Epidermal melanocyte (primary cell): ENCODE measurements at regions not wholly inside any gene's neighbourhood (a gene's known extent, or its start where the extent isn't known, plus 50 kb on each side); places are given as distances from the start of the nearest gene placed in this dataset.

Source experiments
- DNase-seq: peaks from one replicate; pipeline ENCODE4 v3.0.0; 2011; ENCODE audit warnings: low spot score; ENCODE audit not compliant: insufficient read length

- DNase-seq, result no peak
Observed at GRCh38 chr7:145665499-145666258, 450.9 kb upstream of the CNTNAP2 start.

DNA sequence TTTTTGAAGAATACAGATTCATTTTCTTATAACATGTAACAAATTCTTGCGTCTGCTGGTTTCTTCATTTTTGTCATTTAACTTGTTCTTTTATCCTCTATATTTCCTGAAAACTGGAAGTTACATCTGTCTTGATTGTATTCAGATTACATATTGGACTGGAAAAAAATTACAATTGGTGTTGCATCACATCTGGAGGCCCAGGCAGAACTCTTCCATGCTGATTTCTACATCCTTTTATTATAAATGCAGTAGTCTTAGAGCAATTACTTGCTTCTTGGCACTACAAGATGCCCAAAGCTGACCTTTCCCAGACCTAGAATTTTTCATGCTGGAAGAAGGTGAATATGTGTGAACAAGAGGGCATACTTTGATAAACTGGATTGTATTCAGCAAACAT lies 460.9 kb upstream of the CNTNAP2 start:
- DNase-seq, result no peak

DNA sequence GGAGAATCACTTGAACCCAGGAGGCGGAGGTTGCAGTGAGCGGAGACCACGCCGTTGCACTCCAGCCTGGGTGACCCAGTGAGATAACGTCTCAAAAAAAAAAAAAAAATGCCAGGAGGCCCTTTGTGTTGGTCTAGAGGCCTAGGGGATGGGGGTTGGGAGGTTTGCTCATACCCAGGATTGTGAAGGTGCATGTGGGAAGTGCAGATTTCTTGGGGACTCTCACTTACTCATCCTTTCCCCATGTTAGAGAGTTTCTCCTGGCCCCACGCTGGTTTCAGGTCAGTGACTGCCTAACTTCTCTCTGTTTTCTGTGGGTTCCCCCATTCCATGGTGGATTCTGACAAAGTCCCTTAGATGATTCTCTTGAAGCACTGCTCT lies 471.5 kb upstream of the CNTNAP2 start:
- DNase-seq, result no peak

DNA sequence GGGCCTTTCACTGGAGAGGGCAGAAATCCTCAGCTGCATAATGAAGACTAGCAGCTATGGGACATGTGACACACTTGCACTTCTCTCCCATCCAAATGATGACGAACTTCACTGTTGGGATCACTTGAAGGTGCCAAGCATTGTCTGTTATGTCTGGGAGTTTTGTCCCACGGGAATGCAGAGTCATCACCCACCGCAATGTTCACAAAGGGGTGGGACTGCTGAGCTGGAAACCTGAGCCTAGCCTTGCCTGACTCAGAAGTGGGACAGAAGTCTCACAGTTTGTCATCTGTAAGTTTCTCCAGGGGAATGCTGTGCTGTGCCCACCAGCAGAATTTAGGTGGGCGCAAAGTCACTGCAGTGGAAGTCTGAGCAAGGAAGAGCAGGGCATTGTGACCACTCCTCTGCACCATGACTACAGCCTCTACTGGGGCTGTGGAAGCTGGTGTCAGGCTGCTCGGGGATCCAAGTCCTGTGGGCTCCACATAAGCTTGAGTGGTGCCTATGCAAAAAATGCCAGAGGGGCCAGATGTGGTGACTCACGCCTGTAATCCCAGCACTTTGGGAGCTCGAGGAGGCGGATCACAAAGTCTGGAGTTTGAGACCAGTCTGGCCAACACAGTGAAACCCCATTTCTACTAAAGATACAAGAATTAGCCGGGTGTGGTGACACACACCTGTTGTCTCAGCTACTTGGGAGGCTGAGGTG lies 472.0 kb upstream of the CNTNAP2 start:
- DNase-seq, result no peak

DNA sequence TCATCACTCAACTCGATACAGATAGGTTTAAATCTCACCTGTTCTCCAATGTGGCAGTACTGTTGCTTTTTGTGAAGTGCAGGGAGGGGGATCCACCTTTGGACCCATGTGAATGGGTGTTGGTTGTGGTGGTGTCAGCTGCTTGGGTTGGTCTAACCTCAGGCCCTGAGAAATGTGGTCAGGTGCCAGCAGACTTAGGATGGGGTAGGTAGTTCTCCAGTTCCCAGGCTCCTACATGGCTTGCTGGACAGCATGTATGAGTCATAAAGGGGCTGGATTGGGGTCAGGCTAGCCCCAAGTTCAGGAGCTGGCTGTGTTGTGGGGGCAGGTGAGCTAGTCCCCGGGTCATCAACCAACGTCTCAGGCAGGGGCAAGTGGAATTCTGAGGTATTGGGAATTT lies 472.6 kb upstream of the CNTNAP2 start:
- DNase-seq, result no peak

DNA sequence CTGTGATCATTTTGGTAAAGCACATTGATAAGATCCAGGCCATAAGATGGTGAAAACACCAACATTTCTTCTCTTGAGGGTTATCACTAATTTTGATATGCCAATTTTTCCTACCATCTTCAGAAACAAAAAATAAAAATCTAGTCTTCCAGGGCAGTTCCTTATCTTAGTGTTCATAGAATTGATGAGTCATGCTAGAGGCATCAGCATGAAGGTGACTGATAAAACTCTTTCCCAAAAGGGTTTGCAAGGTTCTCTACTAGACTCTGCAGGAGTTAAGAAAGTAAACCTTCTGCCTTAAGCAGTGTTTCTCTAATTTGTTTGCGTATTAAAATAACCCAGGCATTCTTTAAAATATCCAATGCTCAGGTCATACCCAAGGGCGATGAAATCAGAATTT lies 483.1 kb upstream of the CNTNAP2 start:
- no peak for DNase-seq

DNA sequence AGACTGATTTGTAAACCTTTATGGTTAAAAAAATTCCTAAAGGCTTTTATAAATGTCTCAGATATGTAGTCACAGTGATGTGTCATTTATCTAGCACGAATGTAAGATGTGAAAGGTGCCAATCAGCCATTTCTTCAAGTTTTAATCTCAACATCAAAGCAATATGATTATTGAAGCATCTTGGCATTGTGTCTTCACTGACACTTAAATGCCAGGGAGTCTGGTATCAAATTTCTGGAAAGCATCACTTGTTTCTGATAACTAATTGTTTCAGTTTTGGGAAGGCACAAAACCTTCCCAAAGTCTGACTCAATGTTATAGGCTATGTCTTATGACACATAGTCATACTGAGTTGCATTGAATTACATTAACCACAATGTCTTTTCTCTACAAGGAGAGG lies 492.0 kb upstream of the CNTNAP2 start:
- no peak for DNase-seq

DNA sequence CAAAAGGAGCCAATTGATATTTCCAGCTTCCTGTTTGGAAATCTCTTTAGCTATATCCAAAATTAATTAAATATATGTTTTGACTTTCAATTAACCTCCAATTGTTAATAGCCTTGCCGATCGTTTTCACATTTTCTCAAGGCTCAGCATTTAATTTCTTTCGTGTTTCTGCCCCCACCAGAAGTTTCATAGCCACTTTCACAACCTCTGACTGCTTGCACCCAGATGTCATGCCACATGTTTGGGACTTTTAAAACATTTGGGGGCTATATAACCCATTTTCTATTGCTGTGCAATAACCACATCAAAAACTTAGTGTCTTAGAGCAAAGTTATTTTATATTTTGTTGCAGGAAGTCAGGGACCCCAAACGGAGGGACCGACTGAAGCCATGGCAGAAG lies 510.6 kb upstream of the CNTNAP2 start:
- DNase-seq, result no peak

GRCh38 chr7:145599376-145599775 lies 517.2 kb upstream of the CNTNAP2 start:
- DNase-seq, result no peak

- DNase-seq, result no peak
Observed at GRCh38 chr7:145584401-145584800, 532.2 kb upstream of the CNTNAP2 start.

DNA sequence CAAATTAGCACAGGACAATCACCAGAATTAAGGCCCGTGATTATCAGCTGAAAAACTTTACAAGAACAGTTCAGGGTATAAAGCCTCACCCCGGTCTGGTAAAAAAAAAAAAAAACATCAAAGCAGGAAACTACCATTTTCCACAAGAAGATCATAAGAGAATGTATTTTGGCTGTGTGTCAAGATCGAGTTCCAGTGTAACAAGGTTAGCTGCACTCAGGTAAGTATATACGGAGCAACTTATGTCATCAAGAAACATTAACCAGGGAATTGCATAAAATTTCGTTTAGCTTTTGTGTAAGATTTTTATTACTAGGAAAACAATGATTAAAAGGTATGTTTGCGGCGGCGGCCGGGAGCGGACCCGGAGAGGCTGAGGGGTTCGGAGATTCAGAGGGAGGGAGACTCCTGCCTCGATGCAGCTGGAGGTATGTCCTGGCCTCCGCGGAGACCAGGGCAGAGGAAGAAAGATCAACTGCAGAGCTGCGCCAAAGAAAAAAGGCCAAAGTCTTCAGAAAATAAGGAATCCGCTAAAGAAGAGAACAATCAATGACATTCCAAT lies 533.8 kb upstream of the CNTNAP2 start:
- no peak for DNase-seq

DNA sequence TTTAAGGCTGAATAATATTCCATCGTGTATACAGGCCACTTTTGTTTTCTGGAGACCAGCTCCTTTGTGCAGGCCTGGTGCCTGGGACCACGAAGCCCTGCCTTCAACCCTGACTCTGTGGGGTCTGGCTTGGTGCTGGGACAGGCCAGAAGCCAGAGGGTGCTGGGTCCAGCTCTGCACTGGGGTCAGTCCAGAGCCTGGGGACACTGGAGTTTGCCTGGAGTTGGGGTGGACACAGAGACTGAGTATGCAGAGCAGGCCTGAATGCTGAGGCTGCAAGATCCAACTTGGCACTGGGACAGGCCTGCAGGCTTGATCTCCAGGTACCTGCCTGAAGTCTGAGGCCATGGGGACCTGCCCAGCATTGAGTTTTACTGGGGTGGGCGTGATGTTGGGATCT lies 558.8 kb upstream of the CNTNAP2 start:
- no peak for DNase-seq

- DNase-seq, result no peak
Observed at GRCh38 chr7:145543242-145543641, 573.4 kb upstream of the CNTNAP2 start.

- no peak for DNase-seq
Observed at GRCh38 chr7:145539910-145540309, 576.7 kb upstream of the CNTNAP2 start.

GRCh38 chr7:145534301-145534700 lies 582.3 kb upstream of the CNTNAP2 start:
- no peak for DNase-seq

- no peak for DNase-seq
Observed at GRCh38 chr7:145520284-145520683, 596.3 kb upstream of the CNTNAP2 start.

DNA sequence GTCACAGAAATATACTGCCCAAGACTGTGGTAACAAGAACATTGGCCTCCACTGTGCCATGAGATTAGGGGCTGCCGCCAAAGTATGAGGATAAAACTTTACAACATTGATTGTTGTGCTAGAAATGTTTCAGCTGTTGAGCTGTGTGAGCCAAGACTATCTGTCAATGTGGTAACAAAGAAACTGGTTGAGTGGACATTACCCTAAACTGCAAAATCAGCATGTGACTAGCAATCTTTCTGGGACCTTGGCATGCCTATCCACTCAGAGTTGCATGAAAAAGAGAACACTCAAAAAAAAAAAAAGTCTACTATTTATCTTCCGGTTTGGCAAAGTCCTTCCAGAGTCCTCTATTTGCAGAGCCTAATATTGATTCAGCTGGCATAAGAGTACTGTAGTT lies 605.6 kb upstream of the CNTNAP2 start:
- no peak for DNase-seq

- no peak for DNase-seq
Observed at GRCh38 chr7:145497911-145498525, 618.6 kb upstream of the CNTNAP2 start.

GRCh38 chr7:145490356-145490755 lies 626.2 kb upstream of the CNTNAP2 start:
- no peak for DNase-seq

GRCh38 chr7:145489609-145490008 lies 627.0 kb upstream of the CNTNAP2 start:
- DNase-seq, result no peak

GRCh38 chr7:145488816-145489215 lies 627.8 kb upstream of the CNTNAP2 start:
- no peak for DNase-seq

DNA sequence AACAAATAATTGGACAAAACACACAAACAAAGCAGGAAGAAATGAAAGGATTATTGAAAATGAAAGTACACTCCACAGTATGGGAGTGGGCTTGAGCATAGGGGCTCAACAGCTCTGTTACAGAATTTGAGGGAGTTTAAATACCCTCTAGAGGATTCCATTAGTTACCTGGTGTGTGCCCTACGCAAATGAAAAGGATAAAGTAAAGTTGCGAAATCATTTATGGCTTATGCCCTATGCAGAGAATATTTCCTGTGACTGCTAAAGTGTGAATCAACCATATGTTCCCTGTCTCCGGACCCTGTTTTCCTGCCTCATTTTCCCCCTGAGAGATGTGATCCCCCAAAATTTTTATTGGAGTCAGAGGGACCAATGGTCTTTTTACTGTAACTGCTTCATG lies 634.6 kb upstream of the CNTNAP2 start:
- no peak for DNase-seq
